NOMO-1 treated with dmso at 0.1 percent for 144 hours (cell line): ENCODE measurements at regions not wholly inside any gene's neighbourhood (a gene's known extent, or its start where the extent isn't known, plus 50 kb on each side); places are given as distances from the start of the nearest gene placed in this dataset.
A peak's percentile ranks its signal among the peaks of the same experiment; 100 is the strongest.

Experiments
- DNase-seq: peaks from one replicate; lab custom pipeline; 2025; ENCODE audit not compliant: unreplicated experiment; lab: John Stamatoyannopoulos, UW

DNA sequence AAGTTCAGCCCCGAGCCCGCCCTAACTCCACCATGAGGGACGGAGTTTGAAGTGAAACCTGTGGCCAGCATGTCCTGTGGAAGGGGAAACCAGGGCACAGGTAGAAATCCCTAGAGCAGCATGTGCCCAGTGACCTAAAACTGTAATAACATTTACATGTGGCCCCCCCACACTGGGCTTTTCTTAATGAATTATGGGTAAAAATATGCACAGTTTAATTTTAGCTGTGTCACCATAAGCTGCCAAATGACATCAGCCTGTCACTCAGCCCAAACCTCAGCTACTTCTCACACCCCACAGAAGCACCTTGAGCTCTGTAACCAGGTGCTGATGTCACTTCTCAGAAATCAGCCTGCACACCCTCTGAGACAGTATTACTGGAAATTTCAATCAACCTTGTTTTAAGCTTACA lies 50.0 kb upstream of the SLC19A1 start:
- no peak for DNase-seq

DNA sequence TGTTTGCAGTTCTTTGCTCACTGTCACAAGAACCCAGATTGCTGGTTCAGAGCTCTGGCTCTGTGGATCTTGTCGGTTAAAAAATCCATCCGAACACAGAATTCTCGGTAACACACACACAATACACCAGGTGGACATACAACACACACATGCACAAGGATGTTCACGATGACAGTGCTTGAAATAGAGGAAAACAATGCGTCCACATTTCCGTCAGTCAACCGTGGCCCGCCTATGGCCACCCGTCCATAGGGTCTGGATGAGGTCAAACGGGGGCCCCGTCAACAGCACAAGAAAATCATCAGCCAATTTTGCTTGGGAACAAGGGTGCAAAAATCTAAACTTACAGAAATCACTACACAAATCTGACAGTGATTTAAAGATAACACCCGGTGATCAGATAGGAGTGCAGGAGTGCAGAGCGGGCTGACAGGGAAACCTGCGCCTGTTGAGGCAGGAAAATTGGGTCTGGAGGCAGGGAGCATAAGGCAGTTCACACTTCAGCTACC lies 50.4 kb upstream of the SLC19A1 start:
- no peak for DNase-seq

GRCh38 chr21:45593162-45594022 lies 50.1 kb upstream of the PCBP3 start:
- DNase-seq = peak; percentile 43
